ENCODE measurements at regions not wholly inside any gene's neighbourhood (a gene's known extent, or its start where the extent isn't known, plus 50 kb on each side); places are given as distances from the start of the nearest gene placed in this dataset.

DNA sequence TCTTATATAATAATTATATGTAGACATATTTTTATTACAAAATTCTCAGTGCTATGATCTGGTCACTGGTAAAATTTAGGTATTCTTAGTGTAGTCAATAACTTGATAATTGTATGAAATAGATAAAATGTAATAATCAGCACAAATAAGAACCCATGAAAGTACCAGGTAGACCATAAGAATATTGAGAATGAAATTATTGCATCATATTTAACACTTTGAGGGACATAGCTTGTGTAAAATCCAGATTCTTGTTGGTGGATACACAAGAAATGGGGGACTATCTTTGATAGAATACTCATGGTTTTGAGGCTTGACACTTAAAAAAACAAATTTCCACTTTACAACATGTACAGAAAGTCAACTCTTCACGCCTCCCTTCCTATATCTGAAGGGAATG is 898.8 kb upstream of the DDX18 start:
- no peaks in the 10 kb centered on the region for H3F3A ChIP-seq (ENCODE audit: insufficient read depth)
- WGBS, 2 experiments (ENCODE audit: low coverage in 1 of 2, low lambda C conversion rate in 2 of 2, missing lambda C conversion rate in 2 of 2): 5 to 17% methylated on average over 1 of the region's 1 CpG
- no peak for DNase-seq
- TF ChIP-seq EZH2phosphoT487 (IDR thresholded peaks at IDR 0.05; ENCODE audit: insufficient read depth, low read depth) (no peak), EZH2 (IDR thresholded peaks at IDR 0.05; ENCODE audit: insufficient read depth, poor library complexity, severe bottlenecking) (no peak)
- no peaks in the 10 kb centered on the region for H3K9me2 ChIP-seq (ENCODE audit: insufficient read depth)
- no peaks in the 10 kb centered on the region for H3K4me1 ChIP-seq (ENCODE audit: insufficient read depth)
- no peak overlapping the region for H2AFZ ChIP-seq
- no peak overlapping the region for H3K27ac ChIP-seq
- H3K79me2 ChIP-seq (ENCODE audit: insufficient read depth): no peaks in the 10 kb centered on the region
- H3K4me2 ChIP-seq (ENCODE audit: unreplicated experiment): no peak overlapping the region
- H3K9ac ChIP-seq: no peak overlapping the region
- in situ Hi-C loops (cut with MboI): no loop called here
- H3K27me3 ChIP-seq (replicated peaks; ENCODE audit: insufficient read depth): no peaks in the 10 kb centered on the region
- no peaks in the 10 kb centered on the region for H4K20me1 ChIP-seq (ENCODE audit: insufficient read depth)
- no peak overlapping the region for H3K4me3 ChIP-seq
- no peaks in the 10 kb centered on the region for H3K36me3 ChIP-seq (ENCODE audit: low read depth)
- H3K9me3 ChIP-seq (ENCODE audit: low read depth): no peaks in the 10 kb centered on the region

DNA sequence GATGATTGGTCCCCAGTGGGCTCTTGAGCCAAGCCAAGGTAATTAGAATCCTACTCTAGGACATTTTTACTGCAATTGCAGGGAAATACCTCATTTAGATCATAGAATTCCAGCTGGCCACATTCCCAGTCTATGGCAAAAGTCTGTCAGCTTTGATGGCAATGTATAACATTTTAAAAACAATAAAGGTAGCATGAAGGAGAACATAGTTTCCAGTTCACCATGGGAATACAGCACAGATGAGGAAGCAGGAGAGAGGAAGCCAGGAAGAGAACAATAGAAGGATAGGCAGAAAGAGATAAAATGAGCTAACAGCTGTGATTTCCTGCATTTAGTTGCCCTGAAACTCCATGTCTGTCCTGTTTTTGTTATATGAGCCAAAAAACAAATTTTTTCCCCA is 897.3 kb upstream of the DDX18 start:
- TF ChIP-seq EZH2 (IDR thresholded peaks at IDR 0.05; ENCODE audit: insufficient read depth, poor library complexity, severe bottlenecking) (no peak), EZH2phosphoT487 (IDR thresholded peaks at IDR 0.05; ENCODE audit: insufficient read depth, low read depth) (no peak)

DNA sequence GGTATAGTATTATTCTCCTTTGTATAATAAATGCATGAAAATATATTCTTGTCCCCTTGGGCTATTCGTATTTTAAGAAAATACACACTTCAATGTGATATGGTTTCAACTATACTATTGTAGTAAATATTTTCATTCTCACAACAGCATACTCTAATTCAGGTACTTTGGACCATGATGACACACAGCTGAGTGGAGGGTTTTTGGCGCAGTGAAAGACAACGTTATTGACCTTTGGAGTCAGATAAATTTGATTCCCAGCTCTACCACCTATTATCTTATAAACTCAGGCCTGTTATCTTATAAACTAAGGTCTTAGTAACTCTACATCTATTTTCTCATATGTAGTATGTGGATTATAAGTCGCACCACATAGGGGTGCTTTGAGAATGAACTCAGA is 895.9 kb upstream of the DDX18 start:
- Histone ChIP-seq H3K9me2 (ENCODE audit: insufficient read depth) (no peaks in the 10 kb centered on the region), H3K4me3 (no peak overlapping the region), H3K9ac (no peak overlapping the region), H3K79me2 (ENCODE audit: insufficient read depth) (no peaks in the 10 kb centered on the region), H3K4me2 (ENCODE audit: unreplicated experiment) (no peak overlapping the region), H3F3A (ENCODE audit: insufficient read depth) (no peaks in the 10 kb centered on the region), H4K20me1 (ENCODE audit: insufficient read depth) (no peaks in the 10 kb centered on the region), H3K27me3 (replicated peaks; ENCODE audit: insufficient read depth) (no peaks in the 10 kb centered on the region), H3K36me3 (ENCODE audit: low read depth) (no peaks in the 10 kb centered on the region), H3K4me1 (ENCODE audit: insufficient read depth) (no peaks in the 10 kb centered on the region), H3K27ac (no peak overlapping the region), H3K9me3 (ENCODE audit: low read depth) (no peaks in the 10 kb centered on the region), H2AFZ (no peak overlapping the region)
- DNase-seq: no peak
- TF ChIP-seq EZH2phosphoT487 (IDR thresholded peaks at IDR 0.05; ENCODE audit: insufficient read depth, low read depth) (no peak), EZH2 (IDR thresholded peaks at IDR 0.05; ENCODE audit: insufficient read depth, poor library complexity, severe bottlenecking) (no peak)
- in situ Hi-C loops (cut with MboI): no loop called here
- WGBS, 2 experiments (ENCODE audit: low coverage in 1 of 2, low lambda C conversion rate in 2 of 2, missing lambda C conversion rate in 2 of 2): 14 to 17% methylated on average over 4 of the region's 4 CpGs

More for the DNA sequence above, 897.3 kb upstream of the DDX18 start:
- Histone ChIP-seq H3K27ac (no peak overlapping the region), H3K79me2 (ENCODE audit: insufficient read depth) (no peaks in the 10 kb centered on the region), H3K4me1 (ENCODE audit: insufficient read depth) (no peaks in the 10 kb centered on the region), H4K20me1 (ENCODE audit: insufficient read depth) (no peaks in the 10 kb centered on the region), H3K4me3 (no peak overlapping the region), H3K4me2 (ENCODE audit: unreplicated experiment) (no peak overlapping the region), H2AFZ (no peak overlapping the region), H3K27me3 (replicated peaks; ENCODE audit: insufficient read depth) (no peaks in the 10 kb centered on the region), H3K9ac (no peak overlapping the region), H3K9me3 (ENCODE audit: low read depth) (no peaks in the 10 kb centered on the region), H3F3A (ENCODE audit: insufficient read depth) (no peaks in the 10 kb centered on the region), H3K9me2 (ENCODE audit: insufficient read depth) (no peaks in the 10 kb centered on the region), H3K36me3 (ENCODE audit: low read depth) (no peaks in the 10 kb centered on the region)
- in situ Hi-C loops (cut with MboI): no loop called here
- no peak for DNase-seq

DNA sequence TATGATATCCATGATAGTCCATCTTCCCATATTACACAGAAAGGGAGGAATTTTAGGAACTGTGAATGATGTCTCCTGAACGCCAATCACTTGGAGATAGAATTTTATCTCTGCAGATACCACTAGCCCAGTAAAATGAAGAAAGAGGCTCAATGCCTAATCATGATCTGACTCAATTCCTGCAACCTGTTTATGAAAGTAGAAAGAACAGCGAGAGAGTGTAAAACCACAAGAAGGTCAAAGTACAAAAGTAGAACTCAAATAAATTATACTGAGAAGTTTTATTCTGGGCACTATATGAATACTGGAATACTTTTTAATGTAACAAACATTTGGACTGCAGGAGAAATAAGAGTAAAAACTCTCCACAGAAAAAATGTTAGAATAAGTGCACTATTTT is 892.1 kb upstream of the DDX18 start:
- Histone ChIP-seq H4K20me1 (ENCODE audit: insufficient read depth) (no peaks in the 10 kb centered on the region), H3K4me3 (no peak overlapping the region), H3K27me3 (replicated peaks; ENCODE audit: insufficient read depth) (no peaks in the 10 kb centered on the region), H2AFZ (no peak overlapping the region), H3K4me2 (ENCODE audit: unreplicated experiment) (no peak overlapping the region), H3K4me1 (ENCODE audit: insufficient read depth) (no peaks in the 10 kb centered on the region), H3K79me2 (ENCODE audit: insufficient read depth) (no peaks in the 10 kb centered on the region), H3K36me3 (ENCODE audit: low read depth) (no peaks in the 10 kb centered on the region), H3K9me3 (ENCODE audit: low read depth) (no peaks in the 10 kb centered on the region), H3K9ac (no peak overlapping the region), H3K27ac (no peak overlapping the region), H3F3A (ENCODE audit: insufficient read depth) (no peaks in the 10 kb centered on the region), H3K9me2 (ENCODE audit: insufficient read depth) (no peaks in the 10 kb centered on the region)
- in situ Hi-C loops (cut with MboI): no loop called here
- TF ChIP-seq EZH2phosphoT487 (IDR thresholded peaks at IDR 0.05; ENCODE audit: insufficient read depth, low read depth) (no peak), EZH2 (IDR thresholded peaks at IDR 0.05; ENCODE audit: insufficient read depth, poor library complexity, severe bottlenecking) (no peak)
- DNase-seq: no peak
- 13 to 20% methylated on average over 2 of the region's 2 CpGs for WGBS, 2 experiments (ENCODE audit: low coverage in 1 of 2, low lambda C conversion rate in 2 of 2, missing lambda C conversion rate in 2 of 2)

DNA sequence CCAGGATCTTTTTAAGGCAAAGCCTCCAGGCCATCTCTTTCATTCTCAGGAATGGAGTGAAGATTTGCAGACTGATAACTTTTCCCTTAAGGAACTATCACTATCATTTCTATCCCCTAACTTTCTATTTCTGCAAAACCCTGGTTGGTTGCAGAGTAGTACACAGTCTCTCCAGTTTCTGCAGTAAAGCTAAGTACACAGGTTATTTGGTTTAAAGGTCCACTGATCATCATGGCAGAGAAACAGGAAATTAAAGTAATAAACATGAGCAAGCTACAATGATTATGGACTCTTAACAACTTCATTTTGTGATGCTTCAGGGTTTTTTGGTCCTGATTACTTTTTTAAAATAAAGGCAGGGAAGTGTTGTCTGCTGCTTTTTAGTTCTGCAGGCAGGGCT is 890.0 kb upstream of the DDX18 start:
- H3K79me2 ChIP-seq (ENCODE audit: insufficient read depth): no peaks in the 10 kb centered on the region
- DNase-seq: no peak
- H2AFZ ChIP-seq: no peak overlapping the region
- H3K4me3 ChIP-seq: no peak overlapping the region
- H3F3A ChIP-seq (ENCODE audit: insufficient read depth): no peaks in the 10 kb centered on the region
- H3K4me2 ChIP-seq (ENCODE audit: unreplicated experiment): no peak overlapping the region
- H3K36me3 ChIP-seq (ENCODE audit: low read depth): no peaks in the 10 kb centered on the region
- TF ChIP-seq EZH2phosphoT487 (IDR thresholded peaks at IDR 0.05; ENCODE audit: insufficient read depth, low read depth) (no peak), EZH2 (IDR thresholded peaks at IDR 0.05; ENCODE audit: insufficient read depth, poor library complexity, severe bottlenecking) (no peak)
- H3K9me3 ChIP-seq (ENCODE audit: low read depth): no peaks in the 10 kb centered on the region
- no peaks in the 10 kb centered on the region for H3K9me2 ChIP-seq (ENCODE audit: insufficient read depth)
- H4K20me1 ChIP-seq (ENCODE audit: insufficient read depth): no peaks in the 10 kb centered on the region
- in situ Hi-C loops (cut with MboI): no loop called here
- H3K27ac ChIP-seq: no peak overlapping the region
- no peak overlapping the region for H3K9ac ChIP-seq
- H3K4me1 ChIP-seq (ENCODE audit: insufficient read depth): no peaks in the 10 kb centered on the region
- H3K27me3 ChIP-seq (replicated peaks; ENCODE audit: insufficient read depth): no peaks in the 10 kb centered on the region
